KOPT-K1 (cell line): ENCODE measurements at regions not wholly inside any gene's neighbourhood (a gene's known extent, or its start where the extent isn't known, plus 50 kb on each side); places are given as distances from the start of the nearest gene placed in this dataset.

Experiments
- H3K27ac ChIP-seq: fragments of 200-600 bp; sonication (generic); 2 replicates; pipeline ENCODE4 v1.5.1; 2016; ENCODE audit warnings: antibody characterized with exemption, mild to moderate bottlenecking, low read depth, low read length; ENCODE audit not compliant: poor library complexity, severe bottlenecking
- H3K36me3 ChIP-seq: fragments of 200-600 bp; sonication (generic); 2 replicates; pipeline ENCODE4 v1.5.1; 2017; ENCODE audit warnings: antibody characterized with exemption, mild to moderate bottlenecking, low read length, moderate library complexity; ENCODE audit not compliant: insufficient read depth
- H3K9me3 ChIP-seq: fragments of 200-600 bp; sonication (generic); 2 replicates; pipeline ENCODE4 v1.5.1; 2017; ENCODE audit warnings: antibody characterized with exemption, low read length, mild to moderate bottlenecking; ENCODE audit not compliant: insufficient read depth, poor library complexity, severe bottlenecking

DNA sequence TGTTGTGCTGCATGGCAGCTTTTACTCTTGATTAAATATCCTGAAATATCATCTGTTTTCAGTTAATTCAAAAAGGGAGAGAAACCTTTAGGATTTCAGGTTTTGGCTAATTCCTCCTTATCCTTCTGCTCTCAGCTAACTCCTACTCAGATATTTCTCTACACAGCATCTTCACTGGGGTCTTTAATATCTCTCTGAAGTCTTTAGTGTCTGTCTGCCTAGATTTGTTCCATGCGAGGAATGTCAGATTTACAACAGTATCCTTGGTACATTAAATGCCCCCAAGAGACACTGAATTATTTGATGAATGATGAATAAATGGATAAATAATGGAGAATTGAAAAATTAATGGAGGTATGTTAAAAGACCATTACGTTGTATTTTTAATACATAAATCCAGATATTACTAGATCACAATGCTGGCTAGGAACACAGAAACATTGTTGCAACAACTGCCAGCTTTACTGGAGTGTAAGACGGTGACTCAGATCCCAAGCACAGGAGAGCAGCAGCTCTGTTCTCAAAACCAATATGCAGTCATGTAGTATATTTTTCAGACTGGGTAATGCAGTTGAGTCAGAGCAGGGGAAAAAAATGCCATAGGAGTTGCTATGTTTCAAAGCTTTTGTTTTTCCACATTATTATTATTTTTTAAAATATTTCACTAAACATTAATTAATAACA, 388.0 kb upstream of the SYT4 start:
- Histone ChIP-seq H3K9me3 (no peaks in the 10 kb centered on the region), H3K36me3 (no peaks in the 10 kb centered on the region), H3K27ac (no peak overlapping the region)

DNA sequence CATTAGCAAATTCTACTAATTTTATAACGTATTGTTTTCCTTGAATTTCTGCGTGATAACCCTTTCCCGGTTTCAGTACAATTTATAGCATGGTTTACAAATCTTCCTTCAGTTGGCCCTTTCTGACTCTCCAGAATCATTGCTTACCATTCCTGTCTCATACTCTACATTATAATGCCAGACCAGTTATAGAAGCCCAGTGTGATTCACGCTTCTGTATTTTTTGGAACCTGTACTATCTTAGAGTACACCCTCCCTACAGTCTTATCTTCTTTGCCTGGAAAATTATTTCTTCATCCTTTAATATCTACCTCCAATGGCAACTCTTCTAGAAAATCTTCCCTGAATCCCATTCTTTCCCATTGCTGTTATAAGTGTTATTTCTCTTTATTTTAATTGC, 391.6 kb upstream of the SYT4 start:
- H3K27ac ChIP-seq = no peak overlapping the region

DNA sequence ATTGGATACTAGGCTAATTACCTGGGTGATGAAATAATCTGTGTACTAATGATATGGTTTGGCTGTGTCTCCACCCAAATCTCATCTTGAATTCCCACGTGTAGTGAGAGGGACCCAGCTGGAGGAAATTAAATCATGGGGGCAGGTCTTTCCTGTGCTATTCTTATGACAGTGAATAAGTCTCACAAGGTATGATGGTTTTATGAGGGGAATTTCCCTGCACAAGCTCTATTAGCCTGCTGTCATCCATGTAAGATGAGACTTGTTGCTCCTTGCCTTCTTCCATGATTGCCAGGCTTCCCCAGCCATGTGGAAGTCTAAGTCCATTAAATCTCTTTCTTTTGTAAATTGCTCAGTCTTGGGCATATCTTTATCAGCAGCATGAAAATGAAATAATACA, 394.1 kb upstream of the SYT4 start:
- Histone ChIP-seq H3K9me3 (no peaks in the 10 kb centered on the region), H3K27ac (no peak overlapping the region), H3K36me3 (no peaks in the 10 kb centered on the region)

More for the DNA sequence above, 391.6 kb upstream of the SYT4 start:
- Histone ChIP-seq H3K36me3 (no peaks in the 10 kb centered on the region), H3K9me3 (no peaks in the 10 kb centered on the region)

DNA sequence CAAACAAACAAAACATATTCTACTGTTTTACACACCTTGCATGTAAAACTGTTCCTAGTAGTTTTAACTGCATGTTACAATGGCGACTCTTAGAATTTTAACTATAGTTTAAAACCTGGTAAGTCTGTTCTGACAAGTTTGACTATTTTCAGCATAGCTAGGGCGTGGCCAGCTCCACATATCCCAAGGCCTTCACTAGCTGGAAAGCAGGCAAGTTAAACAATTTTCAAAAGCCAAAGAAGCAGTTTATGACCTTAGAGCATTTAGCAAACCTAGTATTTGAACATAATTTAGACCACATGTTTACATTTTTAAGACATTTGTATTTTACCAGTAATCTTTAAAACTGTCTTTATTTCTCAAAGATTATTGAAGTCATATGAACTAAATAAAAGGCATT, 402.8 kb upstream of the SYT4 start:
- no peaks in the 10 kb centered on the region for H3K36me3 ChIP-seq
- no peaks in the 10 kb centered on the region for H3K9me3 ChIP-seq
- H3K27ac ChIP-seq = no peak overlapping the region

DNA sequence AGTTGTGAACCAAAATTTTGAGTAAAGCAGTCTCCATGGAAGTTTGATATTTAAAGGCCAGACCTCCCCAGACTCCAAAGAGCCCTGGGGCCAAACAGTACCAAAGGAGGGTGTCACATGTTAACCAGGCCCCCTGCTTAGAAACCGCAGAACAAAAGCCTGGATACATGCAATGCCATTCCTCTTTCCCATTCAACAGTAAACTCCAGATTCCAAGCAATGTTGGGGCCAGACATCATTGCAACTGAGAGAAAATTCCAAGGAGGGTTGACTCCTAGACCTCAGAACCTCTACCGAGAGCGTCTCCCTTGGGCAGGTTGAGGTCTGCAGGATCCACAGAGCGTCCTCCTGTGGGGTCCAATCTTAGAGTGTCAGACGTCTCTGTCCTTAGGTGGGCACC, 404.4 kb upstream of the SYT4 start:
- no peaks in the 10 kb centered on the region for H3K36me3 ChIP-seq
- H3K9me3 ChIP-seq = no peaks in the 10 kb centered on the region
- H3K27ac ChIP-seq = no peak overlapping the region

DNA sequence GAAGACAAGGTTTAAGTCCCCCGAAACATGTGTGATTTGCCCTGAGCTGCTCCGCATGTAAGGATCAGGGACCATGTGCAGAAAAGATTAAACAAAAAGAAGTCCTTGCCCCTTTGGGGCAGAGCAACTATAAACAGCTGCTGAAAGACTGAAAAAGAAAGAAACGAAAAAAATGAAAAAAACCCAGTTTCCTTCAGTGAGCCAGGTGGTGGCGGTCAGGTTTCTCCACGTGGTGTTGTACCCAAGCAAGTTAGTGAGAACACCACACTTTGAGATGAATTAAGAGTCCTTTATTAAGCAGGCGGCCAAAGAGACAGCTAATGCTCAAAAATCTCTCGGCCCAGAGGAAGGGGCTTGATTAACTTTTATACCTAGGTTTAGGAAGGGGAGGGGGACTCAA, 404.9 kb upstream of the SYT4 start:
- Histone ChIP-seq H3K27ac (no peak overlapping the region), H3K36me3 (no peaks in the 10 kb centered on the region), H3K9me3 (no peaks in the 10 kb centered on the region)

DNA sequence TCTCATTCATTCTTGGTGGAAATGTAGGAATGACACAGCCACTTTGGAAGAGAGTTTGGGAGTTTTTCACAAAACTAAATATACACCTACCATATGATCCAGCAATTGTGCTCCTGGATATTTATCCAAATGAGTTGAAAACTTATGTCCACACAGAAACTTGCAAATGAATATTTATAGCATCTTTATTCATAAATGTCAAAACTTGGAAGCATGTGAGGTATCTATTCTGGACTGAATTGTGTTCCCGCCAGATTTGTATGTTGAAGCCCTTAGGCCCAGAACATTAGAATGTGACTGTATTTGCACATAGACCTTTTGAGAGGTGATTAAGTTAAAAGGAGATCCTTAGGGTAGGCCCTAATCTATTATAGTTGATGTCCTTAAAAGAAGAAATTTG, 409.4 kb upstream of the SYT4 start:
- no peak overlapping the region for H3K27ac ChIP-seq

DNA sequence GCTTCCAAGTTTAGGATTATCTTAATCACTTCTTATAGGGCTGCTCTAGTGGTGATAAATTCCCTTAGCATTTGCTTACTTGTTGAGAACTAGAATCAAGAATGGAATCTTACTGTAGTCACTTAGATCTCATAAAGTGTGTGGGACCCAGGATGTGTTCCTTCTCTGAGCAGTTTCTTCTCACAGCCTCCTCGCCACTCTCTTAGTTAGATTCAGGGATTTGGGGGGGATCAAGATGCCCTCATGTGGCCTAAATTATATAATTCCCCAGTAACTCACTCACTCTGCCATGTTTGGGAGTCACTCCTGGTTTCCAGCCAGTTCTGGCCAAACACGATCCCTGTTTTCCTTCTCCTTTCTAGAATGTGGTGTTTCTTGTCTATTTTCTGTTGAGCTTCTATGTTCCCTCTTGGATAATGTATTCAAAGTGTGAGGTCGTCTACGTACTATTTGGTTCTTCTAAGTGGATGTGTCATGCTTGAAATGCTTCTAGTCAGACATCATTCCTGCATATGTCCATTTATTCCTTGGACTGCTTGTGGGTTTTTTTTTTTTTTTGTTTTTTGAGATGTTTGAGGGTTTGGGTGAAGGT, 414.9 kb upstream of the SYT4 start:
- H3K36me3 ChIP-seq = no peaks in the 10 kb centered on the region
- H3K9me3 ChIP-seq = no peaks in the 10 kb centered on the region
- no peak overlapping the region for H3K27ac ChIP-seq

More for the DNA sequence above, 409.4 kb upstream of the SYT4 start:
- no peaks in the 10 kb centered on the region for H3K36me3 ChIP-seq
- no peaks in the 10 kb centered on the region for H3K9me3 ChIP-seq

DNA sequence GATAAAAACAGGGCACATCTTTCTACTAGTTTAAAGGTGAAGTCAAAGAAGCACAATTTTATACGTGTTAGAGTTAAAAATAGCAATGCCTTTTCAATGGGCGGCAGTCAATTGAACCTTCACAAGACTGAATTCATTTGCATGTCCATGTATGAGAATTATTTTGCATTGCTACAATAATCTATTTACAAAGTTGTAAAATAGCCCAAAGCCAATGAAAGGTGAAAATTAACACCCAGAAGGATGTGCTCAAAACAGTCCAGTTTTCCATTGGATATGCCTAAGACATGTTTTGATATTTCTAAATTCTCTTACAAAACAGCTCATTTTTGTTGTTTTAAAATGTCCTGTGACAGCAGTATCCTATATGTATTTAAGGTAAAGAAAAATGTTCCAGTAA, 425.1 kb upstream of the SYT4 start:
- Histone ChIP-seq H3K27ac (no peak overlapping the region), H3K9me3 (no peaks in the 10 kb centered on the region), H3K36me3 (no peaks in the 10 kb centered on the region)

DNA sequence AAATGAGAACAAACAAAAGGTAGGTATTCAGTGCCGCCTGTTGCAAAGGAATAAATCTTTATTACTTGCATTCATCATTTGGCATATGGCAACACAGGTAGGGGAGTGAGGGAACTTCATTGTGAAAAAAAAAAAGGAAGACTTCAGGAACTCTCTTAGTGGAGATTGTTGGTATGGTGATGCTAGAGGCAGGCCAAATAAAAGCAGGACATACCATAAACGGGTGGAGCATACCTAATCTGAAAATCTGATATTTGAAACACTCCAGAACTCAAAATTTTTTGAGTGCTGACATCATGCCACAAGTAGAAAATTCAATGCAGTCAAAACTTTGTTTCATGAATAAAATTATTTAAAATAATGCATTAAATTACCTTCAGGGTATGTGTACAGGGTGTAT, 425.8 kb upstream of the SYT4 start:
- Histone ChIP-seq H3K36me3 (no peaks in the 10 kb centered on the region), H3K27ac (no peak overlapping the region), H3K9me3 (no peaks in the 10 kb centered on the region)

DNA sequence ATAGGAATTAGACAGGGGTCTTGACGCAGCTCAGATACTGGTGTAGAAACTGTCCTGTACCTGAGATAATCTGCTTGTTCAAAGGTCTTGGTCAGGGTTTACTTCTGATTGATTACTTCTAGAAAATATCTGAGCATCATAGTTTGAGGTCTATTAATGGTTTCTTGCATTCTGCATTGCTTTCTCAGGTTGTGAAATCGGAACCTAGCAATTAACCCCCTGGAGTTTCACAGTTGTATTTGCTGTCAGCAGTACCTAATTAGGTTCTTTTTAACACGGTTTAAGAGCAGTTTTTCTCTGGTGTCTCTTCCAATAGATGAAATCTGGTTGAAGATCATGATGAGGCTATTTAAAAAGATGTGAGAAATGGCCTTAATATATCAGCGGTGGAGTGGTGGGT, 428.6 kb upstream of the SYT4 start:
- no peaks in the 10 kb centered on the region for H3K36me3 ChIP-seq
- H3K9me3 ChIP-seq = no peaks in the 10 kb centered on the region

DNA sequence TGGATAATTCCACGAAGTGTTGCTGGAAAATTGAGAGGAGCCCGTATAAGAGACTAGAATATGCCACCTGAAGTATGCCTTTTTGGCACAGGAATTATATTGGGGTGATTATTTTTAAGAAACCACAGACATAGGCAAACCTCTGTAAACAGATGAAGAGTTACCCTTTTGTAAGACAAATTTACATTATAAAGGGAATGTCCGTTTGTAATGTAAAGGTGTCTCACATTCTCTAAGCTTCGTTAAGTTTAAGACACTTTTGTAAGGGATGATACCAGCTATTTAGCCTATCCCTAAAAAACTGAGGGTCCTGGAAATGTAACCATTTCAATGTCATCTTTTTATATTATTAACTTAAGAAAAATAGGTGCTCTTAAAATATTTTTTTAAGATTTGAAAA, 432.8 kb upstream of the SYT4 start:
- no peak overlapping the region for H3K27ac ChIP-seq
- no peaks in the 10 kb centered on the region for H3K9me3 ChIP-seq
- no peaks in the 10 kb centered on the region for H3K36me3 ChIP-seq

More for the DNA sequence above, 428.6 kb upstream of the SYT4 start:
- H3K27ac ChIP-seq = no peak overlapping the region

DNA sequence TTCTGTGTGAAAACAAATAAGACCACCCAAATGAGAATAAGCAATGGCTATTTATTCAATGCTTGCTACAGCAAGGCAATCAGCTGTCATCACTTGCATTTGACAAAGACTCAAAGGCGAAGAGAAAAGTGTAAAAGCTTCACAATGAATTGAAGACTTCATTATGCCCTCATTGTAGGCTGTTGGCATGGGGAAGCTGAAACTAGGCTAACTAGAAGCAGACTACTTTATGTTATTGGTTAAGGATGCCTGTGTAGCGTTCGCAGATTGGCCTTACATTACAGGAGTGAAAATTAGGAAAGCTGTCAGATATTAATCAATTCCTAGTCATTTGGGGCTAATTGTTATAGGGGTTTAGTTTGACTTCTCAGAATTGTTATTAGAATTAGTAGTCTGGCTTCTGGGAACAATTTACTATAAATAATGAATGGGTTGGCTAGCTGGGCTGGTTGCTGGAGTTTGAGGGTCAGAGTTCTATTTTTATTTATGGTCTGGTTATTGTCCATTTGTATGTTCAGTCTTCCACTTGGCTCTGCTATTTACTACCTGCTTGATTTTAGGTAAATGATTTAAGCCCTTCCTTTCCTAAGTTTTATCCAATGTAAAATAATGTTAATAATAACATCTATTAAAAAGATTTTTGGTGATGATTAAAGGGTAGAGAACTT, 437.2 kb upstream of the SYT4 start:
- Histone ChIP-seq H3K9me3 (no peaks in the 10 kb centered on the region), H3K36me3 (no peaks in the 10 kb centered on the region), H3K27ac (no peak overlapping the region)

DNA sequence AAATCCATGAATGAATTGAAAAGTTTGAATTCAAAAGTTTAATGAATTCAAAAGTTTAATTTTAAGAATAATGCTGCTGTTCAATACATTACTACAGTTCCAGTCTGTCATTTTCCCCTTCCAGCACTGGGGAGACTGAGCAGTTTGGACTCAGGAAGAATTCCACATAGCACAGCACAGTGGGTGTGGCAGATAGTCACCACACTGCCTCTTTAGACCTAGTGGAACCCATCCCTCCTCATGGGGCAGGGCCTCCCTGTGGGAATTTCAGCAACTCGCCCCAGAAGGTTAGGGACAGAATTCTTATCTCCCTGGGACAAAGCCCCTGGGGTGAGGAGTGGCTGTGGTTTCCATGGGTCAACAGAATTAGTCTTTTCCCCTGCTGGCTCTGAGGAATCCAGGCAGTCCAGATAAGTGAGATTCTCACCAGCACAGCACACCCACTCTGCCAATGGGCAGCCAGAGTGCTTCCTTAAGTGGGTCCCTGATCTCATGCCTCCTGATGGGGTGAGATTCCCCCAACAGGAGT, 442.0 kb upstream of the SYT4 start:
- H3K36me3 ChIP-seq = no peaks in the 10 kb centered on the region
- no peak overlapping the region for H3K27ac ChIP-seq
- H3K9me3 ChIP-seq = no peaks in the 10 kb centered on the region

DNA sequence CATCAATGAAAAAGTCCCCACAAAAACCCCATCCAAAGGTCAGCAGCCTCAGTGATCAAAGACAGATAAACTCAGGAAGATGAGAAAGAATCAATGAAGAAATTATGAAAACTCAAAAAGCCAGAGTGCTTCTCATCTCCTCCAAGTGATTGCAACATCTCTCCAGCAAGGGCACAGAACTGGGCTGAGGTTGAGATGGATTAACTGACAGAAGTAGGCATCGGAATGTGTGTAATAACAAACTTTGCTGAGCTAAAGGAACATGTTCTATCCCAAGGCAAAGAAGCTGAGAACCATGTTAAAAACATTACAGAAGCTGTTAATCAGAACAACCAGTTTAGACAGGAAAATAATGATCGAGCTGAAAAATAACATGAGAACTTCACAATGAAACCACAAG, 442.8 kb upstream of the SYT4 start:
- Histone ChIP-seq H3K9me3 (no peaks in the 10 kb centered on the region), H3K36me3 (no peaks in the 10 kb centered on the region), H3K27ac (no peak overlapping the region)

DNA sequence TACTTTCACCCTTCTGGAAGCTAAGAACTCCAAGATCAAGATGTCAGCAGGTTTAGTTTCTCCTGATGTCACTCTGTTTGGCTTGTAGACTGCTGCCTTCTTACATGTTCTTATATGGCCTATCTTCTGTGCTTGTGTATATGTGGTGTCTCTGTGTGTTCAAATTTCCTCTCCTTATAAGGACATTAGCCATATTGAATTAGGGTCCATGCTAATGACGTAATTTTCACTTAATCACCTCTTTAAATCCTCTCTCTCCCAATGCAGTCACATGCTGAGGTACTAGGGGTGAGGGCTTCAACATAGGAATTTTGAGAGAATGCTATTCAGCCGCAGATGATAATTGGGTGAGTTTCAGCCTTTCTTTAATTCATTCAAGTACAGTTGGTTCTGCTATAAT, 458.3 kb upstream of the SYT4 start:
- H3K9me3 ChIP-seq = no peaks in the 10 kb centered on the region
- H3K36me3 ChIP-seq = no peaks in the 10 kb centered on the region
- H3K27ac ChIP-seq = no peak overlapping the region
